GM11168 (cell line): ENCODE measurements at regions not wholly inside any gene's neighbourhood (a gene's known extent, or its start where the extent isn't known, plus 50 kb on each side); places are given as distances from the start of the nearest gene placed in this dataset.

Source experiments
- in situ Hi-C: fragments of 300-500 bp; cut with MboI; formaldehyde crosslinking; loops from one replicate; pipeline ENCODE4 v1.12.0; 2022; ENCODE audit warnings: low sequenced_read_pairs; ENCODE audit not compliant: unreplicated experiment

DNA sequence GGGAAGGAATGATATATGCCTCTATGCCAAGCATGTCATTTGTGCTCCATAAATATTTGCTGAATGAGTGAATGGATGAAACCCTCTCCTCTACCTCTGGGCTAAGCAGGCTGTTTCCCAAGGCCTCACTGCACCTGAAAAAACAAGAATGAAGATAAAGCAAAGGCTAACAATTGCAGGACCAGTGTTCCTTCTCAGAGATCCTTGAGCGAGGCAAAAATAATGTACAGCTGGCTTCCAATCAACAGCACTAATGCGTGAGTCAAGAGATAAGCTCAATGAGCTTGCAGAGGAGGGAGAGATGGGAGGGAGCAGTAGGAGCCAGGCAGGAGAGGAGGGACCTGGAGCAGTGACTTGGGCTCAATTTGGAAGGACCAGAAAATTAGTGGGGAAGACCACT lies 144.5 kb upstream of the NFE2L3 start:
- in situ Hi-C loops, result loop anchor here (10.0 kb wide), 1 partner anchor 47 kb away; no protein-coding TSS in a partner anchor

DNA sequence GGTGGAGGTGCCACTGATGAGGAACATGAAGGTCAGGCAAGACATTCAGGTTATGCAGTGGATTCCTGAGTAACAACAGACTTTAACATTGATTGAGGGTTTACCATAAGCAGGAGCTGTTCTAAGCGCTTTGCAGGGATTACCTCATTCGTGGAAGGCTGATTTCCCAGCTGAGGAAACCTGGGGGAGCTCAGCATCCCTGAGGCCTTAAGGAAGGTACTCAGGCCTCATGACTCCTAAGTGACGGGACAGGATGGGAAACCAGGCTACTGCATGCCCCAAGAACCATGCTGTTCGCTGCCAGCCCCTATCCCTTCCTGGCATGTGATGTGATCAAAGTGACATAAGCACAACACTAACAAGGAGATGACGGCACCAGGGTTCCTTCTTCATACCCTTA lies 143.6 kb upstream of the NFE2L3 start:
- in situ Hi-C loops, result loop anchor here (10.0 kb wide), 1 partner anchor 46 kb away; no protein-coding TSS in a partner anchor

DNA sequence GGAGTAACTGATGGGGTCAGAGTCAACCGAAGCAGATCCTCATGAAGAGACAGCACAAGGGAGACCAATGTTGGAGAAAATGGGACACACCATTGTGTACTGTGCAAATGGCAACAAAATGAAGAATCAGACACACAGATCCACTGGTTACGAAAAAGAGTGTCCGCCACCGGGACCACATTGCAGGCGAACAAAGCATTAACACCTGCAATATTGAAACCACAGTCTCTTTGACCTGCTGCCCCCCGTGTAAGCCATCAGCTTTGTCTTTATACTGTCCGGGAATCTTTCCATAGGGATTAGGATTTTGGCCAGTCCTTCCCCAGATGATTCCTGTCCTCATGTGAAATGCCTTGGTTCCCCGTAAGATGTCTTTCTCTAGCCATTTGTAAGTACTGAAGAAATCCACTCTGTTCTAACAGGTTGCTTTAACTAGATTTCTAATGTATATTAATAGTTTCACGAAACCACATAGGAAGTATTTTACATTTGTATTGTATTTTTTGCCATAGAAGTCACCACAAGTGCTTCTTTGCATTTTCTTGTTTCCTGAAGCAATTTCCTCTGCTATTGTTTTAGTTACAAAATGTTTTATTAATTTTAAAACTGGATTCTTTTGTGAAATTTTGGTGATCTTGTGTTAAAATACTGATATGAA lies 140.8 kb upstream of the NFE2L3 start:
- in situ Hi-C loops, result no loop called here

- in situ Hi-C loops, result no loop called here
These were observed 138.4 kb upstream of the NFE2L3 start for GRCh38 chr7:26013551-26014083.

- in situ Hi-C loops, result no loop called here
These were observed 129.0 kb upstream of the NFE2L3 start for GRCh38 chr7:26022982-26023381.

GRCh38 chr7:26029911-26030310 lies 122.1 kb upstream of the NFE2L3 start:
- in situ Hi-C loops, result no loop called here

DNA sequence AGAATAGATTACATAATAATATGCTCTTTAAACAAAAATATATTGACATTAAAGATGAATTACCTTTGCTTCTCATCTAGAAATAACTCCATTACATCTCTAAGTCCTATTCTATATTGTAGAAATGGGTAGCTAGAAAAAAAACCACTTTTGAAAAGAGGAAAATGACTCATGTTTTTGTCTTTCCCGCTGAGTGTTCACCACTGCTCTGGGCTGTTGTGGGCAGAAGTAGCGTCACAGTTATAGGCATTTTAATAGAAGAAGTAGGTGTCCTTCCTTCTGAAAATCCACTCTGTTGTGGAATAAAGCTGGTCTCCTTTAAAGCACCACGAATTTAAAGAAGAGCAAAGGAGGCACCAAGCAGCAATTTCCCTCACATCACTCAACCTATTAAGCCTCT lies 117.6 kb upstream of the NFE2L3 start:
- in situ Hi-C loops, result no loop called here

GRCh38 chr7:26035552-26035951 lies 116.4 kb upstream of the NFE2L3 start:
- in situ Hi-C loops, result no loop called here

DNA sequence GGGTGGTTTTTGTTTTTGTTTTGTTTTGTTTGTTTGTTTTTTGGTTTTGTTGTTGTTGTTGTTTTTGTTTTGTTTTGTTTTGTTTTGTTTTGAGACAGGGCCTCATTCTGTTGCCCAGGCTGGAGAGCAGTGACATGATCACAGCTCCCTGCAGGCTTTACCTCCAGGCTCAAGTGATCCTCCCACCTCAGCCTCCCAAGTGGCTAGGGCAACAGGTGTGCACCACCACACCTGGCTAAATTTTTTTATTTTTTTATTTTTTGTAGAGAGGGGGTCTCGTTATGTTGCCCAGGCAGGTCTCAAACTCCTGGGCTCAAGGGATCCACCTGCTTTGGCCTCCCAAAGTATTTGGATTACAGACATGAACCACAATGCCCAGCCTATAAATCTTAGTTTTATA lies 115.9 kb upstream of the NFE2L3 start:
- in situ Hi-C loops, result no loop called here

- in situ Hi-C loops, result no loop called here
These were observed 113.6 kb upstream of the NFE2L3 start for GRCh38 chr7:26038201-26038990.

- in situ Hi-C loops, result no loop called here
These were observed 111.9 kb upstream of the NFE2L3 start for GRCh38 chr7:26040085-26040484.

DNA sequence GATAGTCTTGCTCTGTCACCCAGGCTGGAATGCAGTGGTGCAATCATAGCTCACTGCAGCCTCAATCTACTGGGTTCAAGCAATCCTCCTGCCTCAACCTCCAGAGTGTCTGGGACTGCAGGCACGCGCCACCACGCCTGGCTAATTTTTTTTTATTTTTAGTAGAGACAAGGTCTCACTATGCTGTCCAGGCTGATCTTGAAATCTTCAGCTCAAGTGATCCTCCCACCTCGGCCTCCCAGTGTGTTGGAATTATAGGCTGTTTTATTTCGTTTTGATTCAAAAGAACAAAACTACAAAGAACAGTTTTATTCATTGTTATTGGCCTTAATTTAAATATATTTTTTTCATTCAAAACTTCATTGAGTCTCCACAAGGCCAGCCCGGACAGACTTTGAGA lies 109.8 kb upstream of the NFE2L3 start:
- in situ Hi-C loops, result no loop called here

DNA sequence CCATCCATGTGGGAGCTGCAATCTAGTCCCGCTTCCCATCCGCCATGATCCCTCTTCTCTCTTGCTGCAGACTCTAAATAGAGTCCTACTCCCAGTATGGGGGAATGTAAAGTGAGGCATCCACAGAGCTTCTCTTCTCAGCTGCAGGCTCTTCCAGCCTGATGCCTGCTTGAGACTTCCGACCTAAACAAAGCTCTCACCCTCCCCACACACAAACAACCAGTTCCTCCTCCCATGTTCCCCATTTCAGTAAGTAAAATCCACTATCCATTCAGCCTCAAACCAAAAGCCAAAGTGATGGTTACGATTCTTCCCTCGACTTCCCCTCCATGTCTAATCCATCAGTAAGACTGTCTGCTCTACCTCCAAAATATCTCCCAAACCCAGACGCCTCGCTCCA lies 108.2 kb upstream of the NFE2L3 start:
- in situ Hi-C loops, result no loop called here

- in situ Hi-C loops, result no loop called here
These were observed 107.7 kb upstream of the NFE2L3 start for GRCh38 chr7:26044320-26044719.

DNA sequence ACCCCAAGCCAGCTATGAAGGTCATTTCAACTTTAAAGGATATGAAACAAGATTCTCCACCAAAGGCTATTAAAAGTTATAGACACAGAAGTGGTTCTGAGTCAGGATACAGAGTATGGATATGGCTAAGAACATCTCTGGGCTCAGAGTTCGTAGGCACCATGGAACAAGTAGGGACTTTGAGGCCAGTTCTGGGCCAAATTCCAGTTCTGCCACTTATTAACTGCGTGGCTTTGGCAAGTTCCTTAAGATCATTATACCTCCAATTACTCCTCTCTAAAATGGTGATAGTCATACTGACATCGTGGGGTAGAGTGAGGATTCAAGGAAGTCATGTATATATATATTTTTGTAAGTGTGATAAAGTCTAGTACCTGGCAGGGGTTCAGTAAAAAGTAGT lies 105.8 kb upstream of the NFE2L3 start:
- in situ Hi-C loops, result no loop called here

GRCh38 chr7:26046878-26047277 lies 105.1 kb upstream of the NFE2L3 start:
- in situ Hi-C loops, result no loop called here

DNA sequence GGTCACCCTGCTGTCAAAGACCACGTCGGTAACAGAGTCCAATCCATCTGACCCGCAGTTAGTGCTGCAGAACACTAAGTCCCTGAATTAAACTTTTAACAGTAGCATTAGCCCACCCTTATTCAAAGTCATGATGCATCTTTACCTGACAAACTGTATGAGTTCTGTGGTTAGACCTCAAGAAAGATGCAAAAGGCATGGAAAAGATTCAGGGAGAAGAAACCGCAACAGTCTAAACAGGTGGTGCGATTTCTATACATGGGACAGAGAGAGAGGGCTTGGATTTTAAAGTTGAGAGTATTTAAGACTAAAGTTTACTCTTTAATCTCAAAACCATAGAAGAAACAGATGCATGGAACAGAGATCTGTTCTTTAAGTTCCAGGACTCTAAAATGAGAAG lies 103.3 kb upstream of the NFE2L3 start:
- in situ Hi-C loops, result no loop called here

DNA sequence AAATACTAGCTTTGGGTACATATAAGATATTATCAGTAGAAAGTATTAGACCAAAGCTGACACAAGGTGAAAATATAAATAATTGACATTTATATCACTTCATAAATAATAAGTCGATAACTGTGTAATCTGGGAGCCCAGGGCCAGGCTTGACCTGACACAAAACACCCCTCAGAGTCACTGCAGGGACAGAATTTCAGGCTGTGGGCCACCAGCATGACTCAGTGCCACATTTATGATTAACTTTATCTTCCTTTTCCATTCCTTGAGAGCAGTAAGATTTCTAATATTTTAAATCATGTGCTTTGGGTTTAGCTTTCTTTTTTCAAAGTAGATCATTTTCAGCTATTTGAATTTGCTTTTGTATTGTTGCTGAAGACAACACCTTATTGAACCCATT lies 102.9 kb upstream of the NFE2L3 start:
- in situ Hi-C loops, result no loop called here

- in situ Hi-C loops, result loop anchor here (10.0 kb wide), 2 partner anchors 46 to 156 kb away; no protein-coding TSS in a partner anchor
These were observed 101.0 kb upstream of the NFE2L3 start for GRCh38 chr7:26051021-26051420.

- in situ Hi-C loops, result loop anchor here (10.0 kb wide), 2 partner anchors 48 to 158 kb away; no protein-coding TSS in a partner anchor
These were observed 99.3 kb upstream of the NFE2L3 start for GRCh38 chr7:26052706-26053105.

GRCh38 chr7:26054386-26054785 lies 97.6 kb upstream of the NFE2L3 start:
- in situ Hi-C loops, result loop anchor here (10.0 kb wide), 2 partner anchors 50 to 160 kb away; no protein-coding TSS in a partner anchor
